ENCODE measurements at regions not wholly inside any gene's neighbourhood (a gene's known extent, or its start where the extent isn't known, plus 50 kb on each side); places are given as distances from the start of the nearest gene placed in this dataset.

- H3K4me3 ChIP-seq (replicated peaks in 1 of 3) = no peak overlapping the region
- H3K4me1 ChIP-seq = no peaks in the 10 kb centered on the region
- H3K27me3 ChIP-seq = no peaks in the 10 kb centered on the region
- TF ChIP-seq CTCF (IDR thresholded peaks at IDR 0.05) (no peak), POLR2A (IDR thresholded peaks at IDR 0.05) (no peak)
- no peaks in the 10 kb centered on the region for H3K36me3 ChIP-seq
- 74 to 94% methylated on average over 4 of the region's 4 CpGs for WGBS, 2 donors
- no peak for DNase-seq
- H3K27ac ChIP-seq = no peak overlapping the region
- H3K9me3 ChIP-seq = no peaks in the 10 kb centered on the region
- intact Hi-C loops (cut with DNase I) = no loop called here
Observed at GRCh38 chr1:188689542-188689941, 1788.1 kb downstream of the BRINP3 start.

GRCh38 chr1:188700116-188700515, 1777.5 kb downstream of the BRINP3 start:
- no peak for TF ChIP-seq POLR2A (IDR thresholded peaks at IDR 0.05)
- no peak for TF ChIP-seq CTCF (IDR thresholded peaks at IDR 0.05)
- 92 to 97% methylated on average over 2 of the region's 2 CpGs for WGBS, 2 donors
- Histone ChIP-seq H3K27ac (no peak overlapping the region), H3K9me3 (no peaks in the 10 kb centered on the region), H3K36me3 (no peaks in the 10 kb centered on the region), H3K4me1 (no peaks in the 10 kb centered on the region), H3K27me3 (no peaks in the 10 kb centered on the region), H3K4me3 (replicated peaks in 1 of 3) (no peak overlapping the region)
- intact Hi-C loops (cut with DNase I) = no loop called here
- DNase-seq = no peak

- no peaks in the 10 kb centered on the region for H3K4me1 ChIP-seq
- DNase-seq = no peak
- H3K27ac ChIP-seq = no peak overlapping the region
- H3K36me3 ChIP-seq = no peaks in the 10 kb centered on the region
- no peak overlapping the region for H3K4me3 ChIP-seq (replicated peaks in 1 of 3)
- no peaks in the 10 kb centered on the region for H3K27me3 ChIP-seq
- intact Hi-C loops (cut with DNase I) = no loop called here
- TF ChIP-seq CTCF (IDR thresholded peaks at IDR 0.05) (no peak), POLR2A (IDR thresholded peaks at IDR 0.05) (no peak)
- 85 to 88% methylated on average over 4 of the region's 4 CpGs for WGBS, 2 donors
- H3K9me3 ChIP-seq = no peaks in the 10 kb centered on the region
Observed at GRCh38 chr1:188706742-188707141, 1770.9 kb downstream of the BRINP3 start.

GRCh38 chr1:188708795-188709535, 1768.7 kb downstream of the BRINP3 start:
- WGBS, 2 donors = 63 to 65% methylated on average over 4 of the region's 4 CpGs
- intact Hi-C loops (cut with DNase I) = no loop called here
- no peak overlapping the region for H3K27ac ChIP-seq

More at GRCh38 chr1:188708795-188709535, 1768.7 kb downstream of the BRINP3 start:
- no peaks in the 10 kb centered on the region for H3K27me3 ChIP-seq
- no peaks in the 10 kb centered on the region for H3K9me3 ChIP-seq
- H3K4me1 ChIP-seq = no peaks in the 10 kb centered on the region
- TF ChIP-seq POLR2A (IDR thresholded peaks at IDR 0.05) (no peak), CTCF (IDR thresholded peaks at IDR 0.05) (no peak)
- H3K36me3 ChIP-seq = no peaks in the 10 kb centered on the region
- H3K4me3 ChIP-seq (replicated peaks in 1 of 3) = no peak overlapping the region
- no peak for DNase-seq
